SJCRH30 (cell line): ENCODE measurements at regions not wholly inside any gene's neighbourhood (a gene's known extent, or its start where the extent isn't known, plus 50 kb on each side); places are given as distances from the start of the nearest gene placed in this dataset.

ENCODE experiments used
- DNase-seq, 2 experiments: peaks; one replicate each; pipeline ENCODE4 v3.0.0-alpha.2; 2015 to 2020
- H3K27ac ChIP-seq: fragments of 250-450 bp; sonication (Bioruptor Pico); 2 replicates; pipeline ENCODE4 v1.5.1; 2020; ENCODE audit warnings: mild to moderate bottlenecking, moderate library complexity
- H3K27me3 ChIP-seq: fragments of 250-450 bp; sonication (Bioruptor Pico); 2 replicates; pipeline ENCODE4 v1.5.1; 2020; ENCODE audit warnings: mild to moderate bottlenecking, moderate library complexity
- H3K36me3 ChIP-seq: fragments of 250-450 bp; sonication (Bioruptor Pico); 2 replicates; pipeline ENCODE4 v1.5.1; 2020; ENCODE audit warnings: mild to moderate bottlenecking, moderate library complexity
- H3K4me1 ChIP-seq: fragments of 250-450 bp; sonication (Bioruptor Pico); 2 replicates; pipeline ENCODE4 v1.5.1; 2020; ENCODE audit warnings: mild to moderate bottlenecking, moderate library complexity
- H3K4me3 ChIP-seq: fragments of 250-450 bp; sonication (Bioruptor Pico); 2 replicates; pipeline ENCODE4 v1.5.1; 2020; ENCODE audit warnings: mild to moderate bottlenecking, moderate library complexity
- H3K9me3 ChIP-seq: fragments of 250-450 bp; sonication (Bioruptor Pico); replicated peaks from 2 replicates; pipeline ENCODE4 v1.5.1; 2020; ENCODE audit warnings: mild to moderate bottlenecking, moderate library complexity

GRCh38 chr5:2184563-2185540 is 302.1 kb upstream of the IRX4 start:
- H3K4me3 ChIP-seq: no peak overlapping the region
- no peak for DNase-seq
- H3K36me3 ChIP-seq: no peaks in the 10 kb centered on the region
- no peak overlapping the region for H3K27ac ChIP-seq
- no peaks in the 10 kb centered on the region for H3K27me3 ChIP-seq
- no peaks in the 10 kb centered on the region for H3K9me3 ChIP-seq
- H3K4me1 ChIP-seq: no peaks in the 10 kb centered on the region

DNA sequence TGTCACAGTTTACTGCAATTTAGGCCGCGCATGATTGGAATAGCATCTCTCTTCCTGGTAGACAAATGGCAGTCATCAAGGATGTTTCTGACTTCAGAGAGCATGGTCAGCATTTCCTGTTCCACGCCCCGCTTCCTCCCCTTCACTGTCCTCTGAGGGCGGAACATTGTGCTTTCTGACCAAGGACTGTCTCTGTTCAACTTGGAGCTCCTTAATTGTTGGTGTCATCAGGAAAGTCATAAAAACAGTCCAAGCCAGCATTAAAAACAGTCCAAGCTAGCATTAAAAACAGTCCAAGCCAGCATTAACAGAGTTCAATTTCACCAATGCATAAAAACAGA is 301.3 kb upstream of the IRX4 start:
- no peaks in the 10 kb centered on the region for H3K4me1 ChIP-seq
- DNase-seq: no peak
- H3K36me3 ChIP-seq: no peaks in the 10 kb centered on the region
- no peaks in the 10 kb centered on the region for H3K9me3 ChIP-seq
- H3K4me3 ChIP-seq: no peak overlapping the region
- no peak overlapping the region for H3K27ac ChIP-seq
- H3K27me3 ChIP-seq: no peaks in the 10 kb centered on the region

GRCh38 chr5:2183154-2184025 is 300.7 kb upstream of the IRX4 start:
- H3K4me1 ChIP-seq: no peaks in the 10 kb centered on the region
- no peak overlapping the region for H3K4me3 ChIP-seq
- no peak for DNase-seq
- H3K9me3 ChIP-seq: no peaks in the 10 kb centered on the region
- no peaks in the 10 kb centered on the region for H3K36me3 ChIP-seq
- H3K27ac ChIP-seq: no peak overlapping the region
- H3K27me3 ChIP-seq: no peaks in the 10 kb centered on the region

- Histone ChIP-seq H3K27me3 (no peaks in the 10 kb centered on the region), H3K36me3 (no peaks in the 10 kb centered on the region), H3K27ac (no peak overlapping the region), H3K4me1 (no peaks in the 10 kb centered on the region), H3K4me3 (no peak overlapping the region), H3K9me3 (no peaks in the 10 kb centered on the region)
- no peak for DNase-seq
Measured at GRCh38 chr5:2182020-2182419, 299.3 kb upstream of the IRX4 start.

GRCh38 chr5:2181557-2181956 is 298.8 kb upstream of the IRX4 start:
- DNase-seq: no peak
- H3K9me3 ChIP-seq: no peaks in the 10 kb centered on the region
- H3K4me3 ChIP-seq: no peak overlapping the region
- H3K36me3 ChIP-seq: no peaks in the 10 kb centered on the region
- no peak overlapping the region for H3K27ac ChIP-seq
- no peaks in the 10 kb centered on the region for H3K4me1 ChIP-seq
- H3K27me3 ChIP-seq: no peaks in the 10 kb centered on the region

DNA sequence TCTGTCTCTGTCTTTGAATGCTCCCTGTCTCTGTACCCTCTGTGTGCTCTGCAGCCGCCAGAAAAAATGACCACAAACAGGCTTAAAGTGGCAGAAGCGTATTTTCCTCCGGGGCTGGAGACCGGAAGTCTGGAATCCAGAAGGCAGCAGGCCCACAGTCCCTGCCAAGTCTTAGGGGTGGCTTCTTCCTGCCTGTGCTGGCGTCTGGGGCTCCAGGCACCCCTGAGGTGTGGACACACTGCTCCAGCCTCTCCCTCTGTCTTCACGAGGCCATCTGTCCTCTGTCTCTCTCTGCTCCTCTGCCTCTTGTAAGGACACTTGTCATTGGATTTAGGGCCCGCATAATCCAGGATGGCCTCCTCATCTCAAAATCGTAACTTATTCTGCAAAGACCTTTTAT is 298.4 kb upstream of the IRX4 start:
- no peak overlapping the region for H3K27ac ChIP-seq
- H3K27me3 ChIP-seq: no peaks in the 10 kb centered on the region
- no peak for DNase-seq
- H3K4me3 ChIP-seq: no peak overlapping the region
- H3K9me3 ChIP-seq: no peaks in the 10 kb centered on the region
- no peaks in the 10 kb centered on the region for H3K36me3 ChIP-seq
- H3K4me1 ChIP-seq: no peaks in the 10 kb centered on the region

GRCh38 chr5:2180456-2180855 is 297.7 kb upstream of the IRX4 start:
- H3K36me3 ChIP-seq: no peaks in the 10 kb centered on the region
- no peaks in the 10 kb centered on the region for H3K27me3 ChIP-seq
- no peak overlapping the region for H3K4me3 ChIP-seq
- no peaks in the 10 kb centered on the region for H3K4me1 ChIP-seq
- H3K27ac ChIP-seq: no peak overlapping the region
- H3K9me3 ChIP-seq: no peaks in the 10 kb centered on the region
- no peak for DNase-seq

GRCh38 chr5:2179861-2180260 is 297.1 kb upstream of the IRX4 start:
- no peak overlapping the region for H3K4me3 ChIP-seq
- H3K27ac ChIP-seq: no peak overlapping the region
- H3K27me3 ChIP-seq: no peaks in the 10 kb centered on the region
- no peaks in the 10 kb centered on the region for H3K9me3 ChIP-seq
- no peaks in the 10 kb centered on the region for H3K36me3 ChIP-seq
- DNase-seq: no peak
- no peaks in the 10 kb centered on the region for H3K4me1 ChIP-seq

- H3K9me3 ChIP-seq: no peaks in the 10 kb centered on the region
- H3K27ac ChIP-seq: no peak overlapping the region
- no peaks in the 10 kb centered on the region for H3K27me3 ChIP-seq
- H3K4me3 ChIP-seq: no peak overlapping the region
- no peaks in the 10 kb centered on the region for H3K36me3 ChIP-seq
- DNase-seq: no peak
- H3K4me1 ChIP-seq: no peaks in the 10 kb centered on the region
Measured at GRCh38 chr5:2178528-2178927, 295.8 kb upstream of the IRX4 start.

DNA sequence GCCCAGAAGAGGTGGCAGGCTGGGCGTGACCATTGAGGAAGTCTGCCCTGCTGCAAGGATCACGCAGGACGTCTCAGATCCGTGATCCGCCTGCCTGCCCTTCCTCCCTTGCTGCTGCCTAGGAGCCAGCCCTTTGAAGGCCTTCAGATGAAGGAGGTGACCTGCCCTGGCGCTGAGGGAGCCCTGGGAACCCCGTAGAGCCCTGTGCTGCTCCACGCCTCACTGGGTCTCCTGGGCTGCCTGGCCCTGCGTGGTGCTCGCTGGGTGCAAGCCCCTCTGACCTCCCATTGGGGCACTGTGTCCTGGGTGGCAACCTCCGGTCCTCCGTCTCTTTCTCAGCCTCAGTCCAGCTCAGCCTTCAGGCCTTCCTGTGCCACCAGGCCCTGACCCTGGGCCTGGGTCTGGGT is 295.3 kb upstream of the IRX4 start:
- Histone ChIP-seq H3K36me3 (no peaks in the 10 kb centered on the region), H3K4me1 (no peaks in the 10 kb centered on the region), H3K27me3 (no peaks in the 10 kb centered on the region), H3K27ac (no peak overlapping the region), H3K4me3 (no peak overlapping the region), H3K9me3 (no peaks in the 10 kb centered on the region)
- DNase-seq: no peak

DNA sequence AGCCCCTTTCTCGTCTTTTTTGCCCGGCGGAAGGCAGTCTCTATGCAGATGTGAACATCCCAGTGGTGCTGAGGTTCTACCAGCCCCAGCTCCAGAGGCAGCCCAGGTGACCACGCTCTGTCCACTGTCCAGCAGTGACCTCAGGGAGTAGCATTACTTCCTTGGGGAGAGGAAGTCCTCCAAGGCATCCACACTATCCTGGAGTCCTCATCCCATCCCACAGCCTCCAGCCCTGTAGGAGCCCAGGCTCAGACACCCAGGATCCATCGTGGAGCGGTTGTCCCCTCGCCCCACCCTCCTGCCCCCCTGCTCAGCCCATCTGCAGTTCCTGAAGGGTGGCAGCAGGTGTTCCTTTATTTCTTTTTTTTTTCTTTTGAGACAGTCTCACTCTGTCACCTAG is 294.5 kb upstream of the IRX4 start:
- no peak for DNase-seq
- Histone ChIP-seq H3K4me3 (no peak overlapping the region), H3K27ac (no peak overlapping the region), H3K27me3 (no peaks in the 10 kb centered on the region), H3K36me3 (no peaks in the 10 kb centered on the region), H3K4me1 (no peaks in the 10 kb centered on the region), H3K9me3 (no peaks in the 10 kb centered on the region)

- Histone ChIP-seq H3K36me3 (no peaks in the 10 kb centered on the region), H3K27me3 (no peaks in the 10 kb centered on the region), H3K4me1 (no peaks in the 10 kb centered on the region), H3K27ac (no peak overlapping the region), H3K9me3 (no peaks in the 10 kb centered on the region), H3K4me3 (no peak overlapping the region)
- no peak for DNase-seq
Measured at GRCh38 chr5:2176581-2176980, 293.9 kb upstream of the IRX4 start.

DNA sequence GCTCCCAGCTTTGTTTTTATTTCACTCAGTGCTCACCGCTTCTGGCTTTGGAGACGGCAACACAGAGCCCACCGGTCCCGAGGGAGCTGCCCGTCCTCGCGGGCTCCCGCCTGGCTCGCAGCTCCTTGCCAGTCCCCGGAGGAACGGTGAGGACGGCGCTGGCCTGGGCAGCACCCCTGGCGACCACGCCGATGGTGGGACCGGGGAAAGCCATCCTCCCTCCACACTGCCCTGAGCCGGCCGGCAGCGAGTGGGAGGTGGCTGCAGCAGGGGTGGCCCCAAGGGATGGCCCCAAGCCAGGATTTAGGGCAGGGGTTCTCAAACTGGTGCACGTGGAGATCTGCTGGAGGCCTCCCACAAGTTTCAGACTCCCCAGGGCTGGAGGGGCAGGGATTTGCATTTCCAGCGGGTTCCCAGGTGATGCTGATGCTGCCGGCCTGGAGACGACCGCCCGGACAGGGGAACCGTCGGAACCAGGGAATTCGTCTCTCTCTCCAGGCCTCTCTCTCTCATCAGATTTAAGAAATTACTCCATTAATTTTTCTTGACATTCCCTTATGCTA is 293.2 kb upstream of the IRX4 start:
- Histone ChIP-seq H3K9me3 (no peaks in the 10 kb centered on the region), H3K4me3 (no peak overlapping the region), H3K4me1 (no peaks in the 10 kb centered on the region), H3K27me3 (no peaks in the 10 kb centered on the region), H3K27ac (no peak overlapping the region), H3K36me3 (no peaks in the 10 kb centered on the region)
- DNase-seq: no peak

DNA sequence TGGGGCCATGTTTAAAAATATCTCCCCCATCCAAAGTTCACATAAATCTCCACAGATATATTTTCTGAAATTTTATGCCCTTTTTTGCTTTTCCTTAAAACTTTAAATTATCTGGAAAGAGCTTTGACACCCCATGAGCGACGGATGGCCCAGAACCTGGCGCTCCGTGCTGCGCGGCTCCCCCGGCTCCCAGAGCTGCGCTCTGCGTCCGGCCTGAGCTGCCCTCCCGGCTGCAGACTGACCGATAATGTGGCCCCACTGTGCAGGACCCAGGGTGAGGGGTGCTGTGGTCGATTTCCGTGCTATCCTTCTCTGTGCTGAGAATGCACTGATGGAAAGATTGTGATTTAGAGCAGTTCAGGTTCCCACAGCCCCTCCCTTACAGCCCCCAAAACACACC is 292.3 kb upstream of the IRX4 start:
- H3K9me3 ChIP-seq: no peaks in the 10 kb centered on the region
- H3K27me3 ChIP-seq: no peaks in the 10 kb centered on the region
- no peak overlapping the region for H3K4me3 ChIP-seq
- no peaks in the 10 kb centered on the region for H3K4me1 ChIP-seq
- no peaks in the 10 kb centered on the region for H3K36me3 ChIP-seq
- no peak for DNase-seq
- H3K27ac ChIP-seq: no peak overlapping the region

- H3K4me3 ChIP-seq: no peak overlapping the region
- no peak overlapping the region for H3K27ac ChIP-seq
- no peaks in the 10 kb centered on the region for H3K4me1 ChIP-seq
- H3K9me3 ChIP-seq: no peaks in the 10 kb centered on the region
- H3K27me3 ChIP-seq: no peaks in the 10 kb centered on the region
- DNase-seq: no peak
- no peaks in the 10 kb centered on the region for H3K36me3 ChIP-seq
Measured at GRCh38 chr5:2174538-2174937, 291.8 kb upstream of the IRX4 start.
